Peyer's patch (tissue), 4 donors: ENCODE measurements at regions not wholly inside any gene's neighbourhood (a gene's known extent, or its start where the extent isn't known, plus 50 kb on each side); places are given as distances from the start of the nearest gene placed in this dataset.

ENCODE experiments used
- POLR2A ChIP-seq, 2 donors: fragments of 450-650 bp; IDR thresholded peaks; one replicate each; pipeline ENCODE4 v1.5.1; 2017; ENCODE audit warnings: antibody characterized with exemption in 2 of 2, mild to moderate bottlenecking in 2 of 2, moderate library complexity in 2 of 2
- TF ChIP-seq, protein P1 (sequence below), 6 experiments: fragments of 450-650 bp in 4 of 6; fragments of 200-600 bp in 2 of 6; sonication (generic) in 1 of 6; IDR thresholded peaks; one replicate each; pipeline ENCODE4 v1.5.1; 2017 to 2019; ENCODE audit warnings: antibody characterized with exemption in 6 of 6, mild to moderate bottlenecking in 3 of 6, moderate library complexity in 1 of 6

DNA sequence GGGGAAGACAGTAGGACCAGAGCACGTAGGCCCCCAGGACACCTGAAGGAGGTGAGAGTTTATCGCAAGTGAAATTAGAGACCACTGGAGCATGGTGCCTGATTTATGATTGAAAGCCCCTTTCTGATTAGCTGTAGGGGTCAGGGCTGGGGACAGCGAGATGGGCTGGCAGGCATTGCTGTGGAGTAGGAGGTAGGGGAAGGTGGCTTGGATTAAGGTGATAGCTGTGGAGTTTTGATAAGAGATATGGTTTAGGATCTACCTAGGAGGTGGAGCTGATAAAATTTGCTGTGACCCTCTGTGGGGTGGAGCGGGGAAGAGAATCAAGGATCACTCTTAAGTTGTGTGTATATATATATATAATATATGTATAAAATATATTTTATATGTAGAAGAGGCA is 157.5 kb downstream of the CD8B2 start:
- TF ChIP-seq POLR2A (IDR thresholded peaks at IDR 0.05) = no peak
- TF ChIP-seq, protein P1, sequence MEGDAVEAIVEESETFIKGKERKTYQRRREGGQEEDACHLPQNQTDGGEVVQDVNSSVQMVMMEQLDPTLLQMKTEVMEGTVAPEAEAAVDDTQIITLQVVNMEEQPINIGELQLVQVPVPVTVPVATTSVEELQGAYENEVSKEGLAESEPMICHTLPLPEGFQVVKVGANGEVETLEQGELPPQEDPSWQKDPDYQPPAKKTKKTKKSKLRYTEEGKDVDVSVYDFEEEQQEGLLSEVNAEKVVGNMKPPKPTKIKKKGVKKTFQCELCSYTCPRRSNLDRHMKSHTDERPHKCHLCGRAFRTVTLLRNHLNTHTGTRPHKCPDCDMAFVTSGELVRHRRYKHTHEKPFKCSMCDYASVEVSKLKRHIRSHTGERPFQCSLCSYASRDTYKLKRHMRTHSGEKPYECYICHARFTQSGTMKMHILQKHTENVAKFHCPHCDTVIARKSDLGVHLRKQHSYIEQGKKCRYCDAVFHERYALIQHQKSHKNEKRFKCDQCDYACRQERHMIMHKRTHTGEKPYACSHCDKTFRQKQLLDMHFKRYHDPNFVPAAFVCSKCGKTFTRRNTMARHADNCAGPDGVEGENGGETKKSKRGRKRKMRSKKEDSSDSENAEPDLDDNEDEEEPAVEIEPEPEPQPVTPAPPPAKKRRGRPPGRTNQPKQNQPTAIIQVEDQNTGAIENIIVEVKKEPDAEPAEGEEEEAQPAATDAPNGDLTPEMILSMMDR (IDR thresholded peaks at IDR 0.05) = no peak
